ENCODE measurements at regions not wholly inside any gene's neighbourhood (a gene's known extent, or its start where the extent isn't known, plus 50 kb on each side); places are given as distances from the start of the nearest gene placed in this dataset.

GRCh38 chr2:56732946-56733345, 549.2 kb downstream of the CCDC85A start:
- TF ChIP-seq, protein P1, sequence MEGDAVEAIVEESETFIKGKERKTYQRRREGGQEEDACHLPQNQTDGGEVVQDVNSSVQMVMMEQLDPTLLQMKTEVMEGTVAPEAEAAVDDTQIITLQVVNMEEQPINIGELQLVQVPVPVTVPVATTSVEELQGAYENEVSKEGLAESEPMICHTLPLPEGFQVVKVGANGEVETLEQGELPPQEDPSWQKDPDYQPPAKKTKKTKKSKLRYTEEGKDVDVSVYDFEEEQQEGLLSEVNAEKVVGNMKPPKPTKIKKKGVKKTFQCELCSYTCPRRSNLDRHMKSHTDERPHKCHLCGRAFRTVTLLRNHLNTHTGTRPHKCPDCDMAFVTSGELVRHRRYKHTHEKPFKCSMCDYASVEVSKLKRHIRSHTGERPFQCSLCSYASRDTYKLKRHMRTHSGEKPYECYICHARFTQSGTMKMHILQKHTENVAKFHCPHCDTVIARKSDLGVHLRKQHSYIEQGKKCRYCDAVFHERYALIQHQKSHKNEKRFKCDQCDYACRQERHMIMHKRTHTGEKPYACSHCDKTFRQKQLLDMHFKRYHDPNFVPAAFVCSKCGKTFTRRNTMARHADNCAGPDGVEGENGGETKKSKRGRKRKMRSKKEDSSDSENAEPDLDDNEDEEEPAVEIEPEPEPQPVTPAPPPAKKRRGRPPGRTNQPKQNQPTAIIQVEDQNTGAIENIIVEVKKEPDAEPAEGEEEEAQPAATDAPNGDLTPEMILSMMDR (IDR thresholded peaks at IDR 0.05), result no peak
- no peak for TF ChIP-seq POLR2A (IDR thresholded peaks at IDR 0.05)
